EH (cell line): ENCODE measurements at regions not wholly inside any gene's neighbourhood (a gene's known extent, or its start where the extent isn't known, plus 50 kb on each side); places are given as distances from the start of the nearest gene placed in this dataset.
"Not testable (repeated sequence)": the region's sequence is repeated elsewhere in the genome, so short reads cannot be mapped to it uniquely, and the experiment has no call there.

Source experiments
- DNase-seq: peaks from one replicate; pipeline ENCODE4 v3.0.0-alpha.2; 2015; ENCODE audit warnings: low read depth

DNA sequence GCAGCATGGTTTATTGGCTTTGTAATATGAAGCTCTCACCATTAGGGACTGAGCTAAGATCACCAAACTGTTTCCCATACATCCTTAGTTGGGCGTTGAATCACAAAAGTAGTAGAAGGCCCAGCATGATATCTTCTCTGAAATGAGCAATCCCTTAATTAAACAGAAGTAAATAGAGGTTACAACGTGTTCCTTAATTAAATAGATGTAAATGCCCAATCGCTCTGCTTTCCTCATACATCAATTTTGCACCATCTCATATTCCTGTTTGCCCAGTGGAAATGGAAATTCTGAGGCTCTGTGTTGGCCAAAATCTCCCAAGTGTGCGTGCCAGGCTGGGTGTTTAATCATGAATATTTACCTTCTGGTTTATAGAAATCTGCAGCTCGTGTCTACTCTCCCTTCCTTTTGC, 107.4 kb upstream of the FOXB1 start:
- DNase-seq: no peak

DNA sequence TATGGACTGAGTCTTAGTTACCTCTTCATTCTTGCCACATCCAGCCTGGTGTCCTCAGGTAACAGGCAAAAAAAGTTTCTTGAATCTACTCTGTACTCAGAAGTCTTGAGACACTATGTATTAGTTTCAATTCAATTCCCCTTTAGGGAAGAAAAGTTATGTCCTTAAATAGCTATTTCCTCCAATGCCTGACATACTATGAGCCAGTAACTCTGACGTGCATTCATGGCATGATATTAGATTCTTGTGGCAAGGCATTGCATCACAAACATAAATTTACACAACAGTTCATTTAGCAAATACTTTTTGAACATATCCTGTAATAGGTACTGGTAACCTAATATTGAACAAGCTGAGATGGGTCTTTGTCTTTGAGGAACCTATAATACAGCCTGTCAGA, 109.3 kb upstream of the FOXB1 start:
- DNase-seq: no peak

DNA sequence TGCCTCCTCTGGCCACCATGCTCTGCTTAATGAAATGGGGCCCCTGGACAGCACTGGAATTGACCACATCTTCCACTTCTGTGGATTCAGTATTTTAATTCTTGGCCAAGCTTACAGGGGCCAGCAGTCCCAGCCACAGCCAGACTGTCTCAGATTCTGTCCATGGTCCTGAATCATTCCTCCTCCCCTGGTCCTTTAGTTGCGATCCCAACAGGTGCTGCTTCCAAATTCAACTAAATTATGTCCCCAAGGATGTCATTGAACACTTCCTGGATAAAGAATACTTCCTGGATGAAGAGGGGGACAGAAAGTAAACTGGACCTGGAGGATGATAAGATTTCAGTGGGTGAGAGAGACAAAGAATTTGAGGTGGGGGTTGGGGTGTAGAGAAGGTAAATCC, 111.1 kb upstream of the FOXB1 start:
- peak; percentile 28 for DNase-seq

DNA sequence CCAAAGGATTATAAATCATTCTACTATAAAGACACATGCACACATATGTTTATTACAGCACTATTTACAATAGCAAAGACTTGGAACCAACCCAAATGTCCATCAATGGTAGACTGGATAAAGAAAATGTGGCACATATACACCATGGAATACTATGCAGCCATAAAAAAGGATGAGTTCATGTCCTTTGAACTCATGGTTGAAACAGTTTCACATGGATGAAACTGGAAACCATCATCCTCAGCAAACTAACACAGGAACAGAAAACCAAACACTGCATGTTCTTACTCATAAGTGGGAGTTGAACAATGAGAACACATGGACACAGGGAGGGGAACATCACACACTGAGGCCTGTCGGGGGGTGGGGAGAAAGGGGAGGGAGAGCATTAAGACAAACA, 116.2 kb upstream of the FOXB1 start:
- DNase-seq: not testable (repeated sequence)

DNA sequence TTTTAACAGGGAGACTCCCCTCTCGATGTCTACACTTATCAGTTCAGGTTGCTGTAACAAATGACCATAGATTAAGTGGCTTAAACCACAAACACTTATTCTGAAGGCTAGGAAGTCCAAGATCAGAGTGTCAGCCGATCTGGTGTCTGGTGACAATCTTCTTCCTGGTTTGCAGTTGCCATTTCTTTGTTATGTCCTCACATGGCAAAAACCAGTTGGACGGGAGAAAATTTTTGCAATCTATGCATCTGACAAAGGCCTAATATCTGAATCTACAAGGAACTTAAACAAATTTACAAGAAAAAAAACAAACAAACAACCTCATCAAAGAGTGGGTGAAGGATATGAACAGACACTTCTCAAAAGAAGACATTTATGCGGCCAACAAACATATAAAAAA, 116.9 kb upstream of the FOXB1 start:
- DNase-seq: no peak

DNA sequence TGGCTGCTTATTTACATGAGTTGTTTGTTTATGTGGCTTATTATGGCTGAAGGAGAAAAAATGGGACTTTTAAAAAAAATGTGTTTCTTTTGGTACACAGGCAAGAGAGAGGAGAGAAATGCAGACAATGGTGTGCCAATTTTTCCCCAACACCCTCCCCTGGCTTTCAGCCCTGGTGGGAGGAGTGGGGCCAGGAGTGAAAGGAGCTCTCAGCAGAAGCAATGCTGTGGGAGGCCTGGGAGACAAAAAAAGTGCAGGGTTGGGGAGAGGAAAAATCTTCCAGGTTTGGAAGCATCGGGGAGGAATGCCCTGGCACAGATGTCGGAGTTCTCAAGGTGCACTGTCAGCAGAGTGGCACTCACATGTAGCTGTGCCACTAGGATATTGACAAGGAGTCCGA, 117.7 kb upstream of the FOXB1 start:
- no peak for DNase-seq

DNA sequence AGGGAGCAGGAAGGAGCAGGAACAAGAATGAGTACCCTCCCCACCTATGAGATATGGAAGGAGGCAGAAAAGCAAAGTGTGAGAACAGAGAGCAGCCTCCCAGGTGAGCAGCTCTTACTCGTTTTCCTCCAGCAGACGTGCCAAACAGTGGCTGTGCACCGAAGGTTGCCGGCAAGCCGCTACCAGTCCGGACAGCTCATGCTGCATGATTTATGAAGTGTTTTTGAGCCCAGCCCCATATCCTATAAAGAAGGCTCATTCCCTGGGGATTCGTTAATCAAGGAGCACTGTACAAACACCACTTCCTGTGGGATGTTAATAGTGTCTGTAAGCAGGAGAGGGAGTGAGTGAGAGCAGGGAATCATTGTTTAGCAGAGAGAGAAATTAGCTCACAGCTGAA, 118.3 kb upstream of the FOXB1 start:
- DNase-seq: peak; percentile 60

DNA sequence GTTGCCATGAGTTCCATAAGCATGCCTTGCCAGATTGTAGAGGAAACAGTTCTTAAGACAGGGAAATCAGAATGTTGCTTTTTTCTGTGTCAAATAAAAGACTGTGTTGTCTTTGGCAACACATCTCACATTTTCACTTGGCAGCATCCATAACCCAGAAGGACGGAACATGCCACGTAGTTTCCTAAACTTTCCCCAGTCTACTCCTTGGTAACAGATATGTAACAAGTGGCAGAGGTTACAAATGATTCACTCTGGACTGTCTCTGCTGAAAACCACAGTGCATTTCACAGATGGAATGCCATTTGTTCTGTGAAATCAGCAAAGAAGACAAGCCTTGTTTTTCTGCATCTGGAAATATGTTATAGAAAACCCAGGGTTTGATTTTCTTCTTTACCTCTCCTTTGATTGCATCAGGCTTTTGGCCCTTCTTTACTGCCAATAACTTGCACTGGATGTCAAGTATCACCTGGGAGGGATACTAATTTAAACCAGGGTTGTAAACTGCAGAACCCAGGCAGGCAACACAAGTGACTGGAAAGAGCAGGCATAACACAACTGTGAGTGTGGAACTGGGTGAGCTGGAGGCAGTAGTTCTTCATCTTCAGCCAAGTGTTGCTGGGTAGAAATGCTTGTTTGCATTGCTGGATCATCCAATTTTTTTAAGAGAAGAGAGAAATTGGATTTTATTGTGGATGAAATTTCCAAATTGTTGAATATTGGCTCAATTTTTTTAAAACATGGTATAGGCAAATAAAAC, 124.4 kb upstream of the FOXB1 start:
- peak; percentile 73 for DNase-seq

DNA sequence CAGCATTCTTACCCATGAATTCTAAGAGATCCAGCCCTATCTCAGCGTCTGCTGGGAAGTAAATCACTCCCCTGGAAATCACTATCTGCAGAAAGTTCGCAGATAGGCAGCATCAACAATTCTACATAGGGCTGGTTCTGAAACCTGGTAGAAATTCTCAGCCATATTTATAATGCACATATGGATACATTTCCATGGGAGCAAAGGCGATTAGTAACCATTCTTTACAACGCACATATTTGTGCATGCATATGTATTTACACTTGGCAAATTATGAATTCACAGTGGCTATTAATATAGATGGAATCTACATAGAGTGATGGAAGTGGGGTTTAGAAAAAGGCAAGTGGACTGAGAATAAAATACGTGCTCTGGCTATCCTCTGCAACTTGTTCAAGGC, 128.0 kb upstream of the FOXB1 start:
- DNase-seq: no peak

DNA sequence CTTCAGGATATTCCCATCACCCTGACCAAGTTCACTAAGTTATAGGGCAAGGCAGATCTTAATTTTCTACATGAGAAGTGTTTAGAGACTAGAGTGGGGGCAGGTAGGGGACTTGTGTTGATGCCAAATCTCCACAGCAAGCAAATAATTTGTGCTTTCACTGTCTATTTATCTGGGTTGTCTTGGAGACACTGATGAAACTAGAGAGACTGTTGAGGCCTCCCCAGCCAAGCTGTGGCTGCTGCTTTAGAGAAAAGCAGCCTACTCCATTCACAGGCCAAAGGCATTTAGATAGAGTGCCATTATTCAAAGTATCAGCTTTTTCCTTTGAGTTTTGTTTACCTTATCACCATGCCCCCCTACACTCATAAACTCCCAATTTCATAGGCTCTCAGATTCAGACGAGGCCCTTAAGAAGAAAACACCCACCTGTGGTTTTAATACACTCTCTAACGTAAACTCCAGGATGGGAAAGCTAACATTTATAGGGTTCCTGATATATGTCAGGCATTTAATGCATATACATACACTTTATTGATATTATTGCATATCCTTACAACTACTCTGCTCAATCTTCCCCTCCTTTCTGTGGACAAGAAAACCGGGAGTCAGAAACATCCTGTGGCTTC, 130.4 kb upstream of the FOXB1 start:
- DNase-seq: no peak

DNA sequence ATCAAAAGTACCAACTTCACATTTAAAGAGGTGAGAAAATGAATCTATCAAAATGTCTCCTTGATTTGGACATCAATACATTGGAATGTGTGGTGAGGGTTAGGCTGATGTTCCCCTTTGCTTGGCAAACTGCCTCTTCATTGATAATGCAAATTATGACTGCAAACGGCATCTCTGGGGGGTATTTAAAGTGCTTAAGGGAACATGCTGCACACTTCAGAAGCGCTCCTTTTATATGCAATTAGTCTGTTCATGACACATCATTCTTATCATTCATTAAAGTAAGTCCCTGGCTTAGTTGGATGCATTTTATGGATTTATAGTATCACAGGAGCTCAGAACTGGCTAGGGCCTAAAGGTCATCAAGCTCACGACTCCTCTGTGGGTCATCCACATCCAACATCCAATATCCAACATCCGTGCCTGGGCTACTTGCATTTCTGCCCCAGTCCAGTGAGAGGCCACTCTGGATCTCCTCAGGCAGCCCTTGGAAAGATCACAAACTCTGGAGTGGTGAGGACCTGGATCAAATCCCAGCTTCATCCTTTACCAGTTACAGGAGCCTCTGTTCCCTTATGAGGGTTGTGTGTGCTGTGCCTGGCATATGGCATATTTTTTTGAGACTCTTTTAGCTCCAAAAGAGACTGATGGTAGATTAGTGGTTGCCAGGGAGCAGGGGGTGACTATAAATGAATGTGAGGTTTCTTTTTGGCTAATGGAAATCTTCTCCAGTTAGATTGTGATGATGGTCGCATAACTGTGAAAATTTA, 136.8 kb upstream of the FOXB1 start:
- no peak for DNase-seq

DNA sequence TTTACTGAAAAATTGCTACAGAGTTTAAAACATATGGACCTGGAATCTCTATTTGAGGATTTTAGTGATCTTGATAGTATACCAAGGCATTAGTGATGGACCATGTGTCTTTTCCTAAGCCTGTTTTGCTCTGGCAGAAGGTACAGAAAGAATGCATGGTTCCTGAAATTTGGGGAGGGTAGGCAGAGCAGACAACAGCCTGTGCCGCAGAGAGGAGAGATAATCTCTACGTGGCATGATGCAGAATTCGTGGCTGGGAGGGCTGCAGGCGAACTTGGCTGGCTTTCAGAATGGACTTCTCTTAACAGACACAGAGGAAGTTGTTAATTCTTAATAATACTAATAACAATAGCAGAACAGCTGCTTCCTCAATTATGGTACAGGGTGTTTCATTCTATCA, 137.5 kb upstream of the FOXB1 start:
- DNase-seq: no peak

DNA sequence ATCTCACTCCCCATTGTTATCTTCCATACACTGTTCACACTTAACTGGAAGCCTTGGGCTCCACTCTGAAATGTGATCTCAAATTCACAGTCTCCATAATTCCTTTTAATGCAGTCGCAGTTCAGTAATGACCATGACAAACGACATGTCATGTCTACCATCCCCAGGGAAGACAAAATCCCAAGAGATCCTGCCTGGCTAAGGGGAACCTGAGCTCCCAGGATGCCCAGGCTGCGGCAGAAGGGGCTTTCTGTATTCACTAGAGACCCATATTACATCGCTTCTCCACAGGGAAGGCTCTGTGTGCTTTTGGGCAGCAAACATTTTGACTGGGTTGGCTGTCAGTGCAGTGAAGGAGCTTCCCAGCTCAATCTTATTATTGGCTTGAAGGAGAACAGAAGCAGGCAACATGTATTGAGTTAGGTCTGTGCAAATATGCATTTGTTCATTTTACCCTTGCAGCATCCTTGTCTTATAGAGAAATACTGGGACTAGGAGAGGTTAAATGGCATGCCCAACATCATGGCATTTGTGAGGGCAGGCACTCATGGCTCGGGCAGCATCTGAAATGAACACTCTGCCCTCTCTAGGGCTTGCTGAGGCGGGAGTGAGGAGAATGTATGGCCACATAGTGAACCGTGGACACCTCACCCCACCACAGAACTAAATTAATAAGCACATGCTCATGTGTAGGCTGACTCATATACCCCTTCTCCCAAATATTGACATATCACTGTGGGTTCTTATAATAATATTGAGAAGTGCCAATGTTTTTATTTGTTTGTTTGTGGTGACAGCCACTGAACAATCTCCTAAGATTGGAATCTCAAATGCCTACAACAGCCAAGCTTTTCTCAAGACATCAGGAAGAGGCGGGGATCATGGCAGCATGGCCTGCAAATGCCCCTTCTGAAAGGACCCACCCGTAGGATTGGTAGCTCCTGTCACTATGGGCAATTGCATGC, 141.6 kb upstream of the FOXB1 start:
- no peak for DNase-seq

DNA sequence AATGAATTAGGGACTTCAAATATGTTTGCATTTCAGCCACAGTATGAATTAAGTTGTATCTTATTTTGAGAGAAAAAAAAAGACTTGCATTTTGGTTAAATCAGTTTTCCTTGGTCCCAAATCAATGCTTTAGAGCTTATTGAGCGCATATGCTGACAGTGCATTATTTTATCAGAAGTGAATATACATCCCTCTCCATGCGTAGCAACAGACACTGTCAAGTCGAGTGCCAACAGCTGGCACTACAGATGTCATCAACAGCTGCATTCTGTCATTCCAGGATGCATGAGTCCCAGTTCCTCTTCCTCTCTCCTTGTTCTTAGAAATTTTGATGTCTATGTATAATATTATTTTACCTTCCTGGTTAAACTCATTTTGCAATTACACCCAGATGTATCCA, 156.1 kb upstream of the FOXB1 start:
- DNase-seq: no peak

DNA sequence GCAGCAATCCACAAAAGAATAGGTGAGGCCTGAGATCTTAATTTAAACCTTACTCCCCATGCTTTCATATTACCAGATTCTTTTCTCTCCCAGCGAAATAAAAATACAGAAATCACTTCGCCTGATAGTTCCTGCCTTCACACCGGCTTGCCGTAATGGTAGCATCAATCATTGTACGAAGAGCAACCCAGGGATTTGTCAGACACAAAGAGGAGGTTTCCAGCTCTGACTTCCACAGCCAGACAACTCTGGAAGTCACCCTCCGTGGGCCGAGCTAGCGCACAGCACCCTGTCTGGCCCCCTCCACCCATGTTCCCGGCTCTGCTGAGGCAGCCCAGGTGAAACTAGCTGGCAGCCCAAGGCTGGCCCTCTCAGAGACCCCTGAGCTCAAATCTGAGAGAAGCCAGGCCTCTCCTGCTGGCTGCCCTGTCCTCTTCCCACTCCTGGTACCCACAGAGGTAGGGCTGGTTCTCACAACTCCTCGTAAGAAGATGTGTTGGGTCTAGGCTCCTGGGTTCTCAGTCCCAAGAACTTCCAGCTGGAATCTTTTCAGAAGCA, 156.9 kb upstream of the BNIP2 start:
- DNase-seq: no peak

DNA sequence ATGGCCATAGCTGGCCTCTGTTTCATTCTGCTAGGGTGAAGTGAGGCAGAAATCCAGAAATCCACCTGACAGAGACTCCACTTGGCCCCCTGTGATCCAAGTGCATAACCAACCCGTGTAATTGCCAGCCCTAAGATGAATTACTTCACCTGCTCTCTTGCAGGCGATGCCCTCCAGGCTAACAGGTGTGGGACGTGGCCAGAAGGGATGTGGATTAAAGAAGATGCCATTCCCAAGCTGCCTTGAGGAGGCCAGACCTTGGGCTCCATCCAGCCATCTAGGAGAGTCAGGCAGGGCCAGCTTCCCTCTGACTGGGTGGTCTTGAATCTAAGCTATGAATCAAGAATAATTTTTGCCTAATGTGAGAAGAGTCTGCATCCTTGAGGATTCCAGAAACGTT, 154.5 kb upstream of the BNIP2 start:
- no peak for DNase-seq

DNA sequence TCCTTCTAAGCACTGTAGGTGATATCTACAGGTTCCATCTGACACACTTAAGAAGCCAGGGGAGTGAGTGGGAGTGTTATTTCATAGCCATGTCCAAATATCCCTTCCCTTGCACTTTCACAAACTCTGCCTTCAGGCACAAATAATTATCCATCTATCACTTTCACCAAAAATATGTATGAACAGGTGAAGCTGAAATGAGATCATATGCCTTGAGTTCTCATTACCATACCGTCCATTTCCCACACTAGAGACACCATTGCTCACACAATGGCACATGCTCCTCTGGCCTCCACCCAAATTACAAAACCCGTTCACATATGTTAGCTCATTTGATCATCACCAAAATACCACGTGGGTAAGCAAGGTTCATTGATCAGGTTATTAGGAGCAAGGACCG, 151.9 kb upstream of the BNIP2 start:
- no peak for DNase-seq

DNA sequence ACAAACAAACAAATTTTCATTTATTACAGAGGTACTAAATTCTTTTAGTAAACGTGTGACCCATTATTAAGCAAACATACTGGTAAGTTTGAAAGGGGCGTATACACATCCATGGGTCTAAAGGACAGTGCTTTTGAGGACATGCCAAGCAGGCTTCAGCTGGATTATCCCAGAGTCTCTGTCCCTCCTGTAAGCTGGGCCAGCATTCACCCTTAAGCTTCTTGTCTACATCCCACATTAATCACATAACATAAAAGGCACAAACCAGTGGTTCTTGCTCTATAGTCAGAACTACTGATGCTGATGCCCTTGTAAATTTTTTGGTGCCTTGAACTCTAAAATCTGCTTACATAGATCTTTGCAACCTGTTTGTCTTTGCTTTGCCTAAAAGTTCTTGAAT, 150.8 kb upstream of the BNIP2 start:
- no peak for DNase-seq

DNA sequence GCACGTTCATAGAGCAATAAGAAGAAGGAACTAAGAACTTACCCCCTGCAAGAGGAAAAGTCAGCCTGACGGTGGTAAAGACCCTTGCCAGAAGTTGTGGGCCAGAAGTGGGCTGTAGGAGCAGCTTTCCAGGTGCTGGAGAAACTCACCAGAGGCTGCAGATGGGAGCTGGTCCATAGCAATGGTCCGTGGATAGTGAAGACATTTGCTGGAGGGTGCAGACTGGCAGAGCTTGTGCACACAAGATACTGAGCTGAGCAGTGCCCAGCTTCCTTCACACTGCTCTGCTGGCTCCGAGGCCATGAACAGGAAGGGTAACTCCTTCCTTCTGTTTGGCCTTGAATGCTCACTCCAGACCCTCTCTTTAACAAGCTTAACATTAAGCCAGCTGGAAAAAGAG, 149.8 kb upstream of the BNIP2 start:
- DNase-seq: no peak

DNA sequence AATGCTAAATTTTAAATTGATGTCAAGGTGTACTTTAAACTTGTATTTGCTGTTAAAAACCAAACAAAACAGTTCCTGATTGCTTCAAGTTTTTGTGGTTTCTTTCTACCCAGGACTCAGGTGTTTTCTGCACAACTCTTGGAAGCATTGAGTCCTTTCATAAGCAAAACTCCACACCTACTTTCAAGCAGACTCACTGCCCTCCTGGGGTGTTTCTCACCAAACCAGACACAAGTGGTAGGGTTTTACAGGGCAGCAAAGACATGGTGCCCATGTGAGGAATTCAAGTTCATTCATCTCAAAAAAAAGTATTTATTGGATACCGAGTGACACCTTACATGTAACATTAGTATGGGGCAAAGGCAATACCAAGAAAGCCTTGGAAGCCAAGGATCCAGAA, 146.7 kb upstream of the BNIP2 start:
- DNase-seq: no peak

DNA sequence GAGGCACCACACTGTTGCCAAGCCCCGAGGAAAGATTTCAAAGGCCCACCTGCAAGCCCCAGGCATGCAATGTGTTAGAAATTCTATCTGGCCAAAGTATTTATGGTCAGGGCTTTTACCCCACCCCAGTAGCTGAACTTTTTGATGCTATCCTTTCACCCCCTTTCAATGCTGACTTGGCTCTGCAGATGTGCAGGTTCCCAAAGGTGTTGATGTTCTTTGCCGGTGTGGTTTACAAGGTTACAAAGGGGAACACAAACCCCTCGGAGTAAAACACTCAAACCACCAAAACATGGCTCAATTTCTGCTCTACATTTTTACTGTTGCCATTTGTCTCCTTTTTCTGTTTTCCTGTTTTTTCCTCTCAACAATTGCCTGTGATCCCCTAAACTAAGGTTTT, 145.4 kb upstream of the BNIP2 start:
- no peak for DNase-seq

DNA sequence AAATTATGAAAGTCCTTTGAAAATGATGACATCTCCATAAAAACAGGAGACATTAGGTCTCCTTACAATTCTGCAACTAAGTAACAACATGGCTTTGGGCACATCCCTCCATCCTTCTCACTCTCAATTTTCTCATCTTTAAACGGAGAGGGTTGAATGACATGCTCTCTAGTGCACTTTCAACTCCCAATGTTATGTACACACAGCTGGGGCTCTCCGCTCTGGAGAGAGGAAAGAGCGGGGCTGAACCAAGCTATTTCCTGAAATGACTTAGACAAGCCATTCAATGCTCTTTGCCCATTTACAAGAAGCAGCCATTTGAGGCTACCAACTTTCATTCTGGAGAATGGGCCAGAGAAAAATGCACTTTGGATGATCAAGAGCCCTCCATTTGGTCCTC, 144.2 kb upstream of the BNIP2 start:
- no peak for DNase-seq
